ENCODE measurements at regions not wholly inside any gene's neighbourhood (a gene's known extent, or its start where the extent isn't known, plus 50 kb on each side); places are given as distances from the start of the nearest gene placed in this dataset.

- H3K9me3 ChIP-seq (ENCODE audit: control insufficient read depth in 1 of 2, insufficient read depth in 1 of 2, low read depth in 1 of 2, low read length in 2 of 2): no peaks in the 10 kb centered on the region
- 0 out of 2 replicates have a peak, but pooled peaks cover 3% of the 10 kb centered on the region for H3K27me3 ChIP-seq (ENCODE audit: insufficient read depth, low read length)
- TF ChIP-seq CTCF (IDR thresholded peaks at IDR 0.05 in 2 of 3, conservative IDR thresholded peaks at IDR 0.05 in 1 of 3; ENCODE audit: borderline replicate concordance in 1 of 3, insufficient read depth in 1 of 3, low read depth in 2 of 3, low read length in 2 of 3) (no peak), JUND (IDR thresholded peaks at IDR 0.05) (no peak), ZBTB33 (IDR thresholded peaks at IDR 0.05; ENCODE audit: extremely low read depth, insufficient replicate concordance, low read length) (no peak), RAD21 (IDR thresholded peaks at IDR 0.05; ENCODE audit: low read depth) (no peak)
- no peak overlapping the region for H2AFZ ChIP-seq (ENCODE audit: low read depth, low read length, poor library complexity, severe bottlenecking)
- ChIA-PET RAD21 (ENCODE audit: low non-redundant PET in 1 of 2, low total read pairs in 2 of 2, uncharacterized antibody in 2 of 2, unreplicated experiment in 2 of 2) (no interaction called here), POLR2A (no interaction called here), CTCF (no interaction called here)
- BruUV-seq (replicated peaks): no TSS peak
- no peaks in the 10 kb centered on the region for H3K9me2 ChIP-seq (ENCODE audit: insufficient read depth)
- no peaks in the 10 kb centered on the region for H3K79me2 ChIP-seq (ENCODE audit: insufficient read depth, low read length)
- intact Hi-C loops (cut with micrococcal nuclease): no loop called here
- no peak overlapping the region for H3K9ac ChIP-seq (ENCODE audit: low read length)
- H3K36me3 ChIP-seq (ENCODE audit: control insufficient read depth in 1 of 2, insufficient read depth in 2 of 2, low read length in 2 of 2): no peaks in the 10 kb centered on the region
- no peak overlapping the region for H3K4me3 ChIP-seq (replicated peaks in 1 of 2; ENCODE audit: low read depth in 1 of 2, low read length in 2 of 2)
- no peaks in the 10 kb centered on the region for H3K4me1 ChIP-seq (ENCODE audit: control insufficient read depth in 1 of 2, insufficient read depth in 2 of 2, low read length in 2 of 2)
- H3K27ac ChIP-seq (ENCODE audit: low read depth, low read length): no peak overlapping the region
- DNase-seq (ENCODE audit: low read depth, low spot score): no peak
- no peak overlapping the region for H3K4me2 ChIP-seq (ENCODE audit: low read length)
- no peak for ATAC-seq
- no peaks in the 10 kb centered on the region for H4K20me1 ChIP-seq (ENCODE audit: insufficient read depth)
These were observed 160.9 kb downstream of the IGLL1 start for GRCh38 chr22:23419171-23419570.
